Choroid plexus epithelial cell (primary cell): ENCODE measurements at regions not wholly inside any gene's neighbourhood (a gene's known extent, or its start where the extent isn't known, plus 50 kb on each side); places are given as distances from the start of the nearest gene placed in this dataset.
"Not testable (repeated sequence)": the region's sequence is repeated elsewhere in the genome, so short reads cannot be mapped to it uniquely, and the experiment has no call there.

ENCODE experiments used
- DNase-seq: peaks from one replicate; pipeline ENCODE4 v3.0.0-alpha.2; 2010; ENCODE audit warnings: low read depth
- H3K4me3 ChIP-seq: 2 replicates; pipeline ENCODE4 v1.5.1; 2011; ENCODE audit warnings: low read depth, mild to moderate bottlenecking, control low read depth, low read length, moderate library complexity
- TF ChIP-seq, protein P1 (sequence below): conservative IDR thresholded peaks from 2 replicates; pipeline ENCODE4 v1.5.1; 2011; ENCODE audit warnings: low read depth, mild to moderate bottlenecking, control low read depth, inconsistent platforms, low read length, moderate library complexity

DNA sequence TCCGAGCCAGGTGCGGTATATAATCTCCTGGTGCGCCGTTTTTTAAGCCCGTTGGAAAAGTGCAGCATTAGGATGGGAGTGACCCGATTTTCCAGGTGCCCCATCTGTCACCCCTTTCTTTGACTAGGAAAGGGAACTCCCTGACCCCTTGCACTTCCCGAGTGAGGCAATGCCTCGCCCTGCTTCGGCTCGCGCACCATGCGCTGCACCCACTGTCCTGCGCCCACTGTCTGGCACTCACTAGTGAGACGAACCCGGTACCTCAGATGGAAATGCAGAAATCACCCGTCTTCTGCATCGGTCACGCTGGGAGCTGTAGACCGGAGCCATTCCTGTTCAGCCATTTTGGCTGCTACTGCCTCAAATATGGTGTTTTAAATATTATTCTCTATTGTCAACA lies 198.0 kb downstream of the MEIS1 start:
- DNase-seq, H3K4me3 ChIP-seq: not testable (repeated sequence)

DNA sequence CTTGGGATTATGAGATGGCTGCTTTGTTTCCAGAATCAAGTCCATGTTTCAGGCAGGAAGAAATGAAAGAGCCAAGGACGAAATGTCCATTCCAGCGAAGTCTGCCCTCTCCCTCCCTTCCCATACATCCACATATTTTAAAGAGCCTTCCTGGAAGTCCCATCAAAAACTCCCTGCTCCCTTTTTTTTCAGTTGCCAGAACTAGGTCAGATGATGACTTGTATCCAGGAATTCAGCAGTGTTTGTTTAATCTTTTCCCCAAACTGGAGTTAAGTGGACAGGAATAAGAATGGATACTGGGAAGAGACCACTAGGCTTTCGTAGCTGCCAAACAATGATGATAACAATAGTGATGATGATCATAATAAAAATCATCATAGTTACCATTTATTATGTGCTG lies 198.7 kb downstream of the MEIS1 start:
- no peak for DNase-seq
- H3K4me3 ChIP-seq = no peak overlapping the region
- TF ChIP-seq, protein P1, sequence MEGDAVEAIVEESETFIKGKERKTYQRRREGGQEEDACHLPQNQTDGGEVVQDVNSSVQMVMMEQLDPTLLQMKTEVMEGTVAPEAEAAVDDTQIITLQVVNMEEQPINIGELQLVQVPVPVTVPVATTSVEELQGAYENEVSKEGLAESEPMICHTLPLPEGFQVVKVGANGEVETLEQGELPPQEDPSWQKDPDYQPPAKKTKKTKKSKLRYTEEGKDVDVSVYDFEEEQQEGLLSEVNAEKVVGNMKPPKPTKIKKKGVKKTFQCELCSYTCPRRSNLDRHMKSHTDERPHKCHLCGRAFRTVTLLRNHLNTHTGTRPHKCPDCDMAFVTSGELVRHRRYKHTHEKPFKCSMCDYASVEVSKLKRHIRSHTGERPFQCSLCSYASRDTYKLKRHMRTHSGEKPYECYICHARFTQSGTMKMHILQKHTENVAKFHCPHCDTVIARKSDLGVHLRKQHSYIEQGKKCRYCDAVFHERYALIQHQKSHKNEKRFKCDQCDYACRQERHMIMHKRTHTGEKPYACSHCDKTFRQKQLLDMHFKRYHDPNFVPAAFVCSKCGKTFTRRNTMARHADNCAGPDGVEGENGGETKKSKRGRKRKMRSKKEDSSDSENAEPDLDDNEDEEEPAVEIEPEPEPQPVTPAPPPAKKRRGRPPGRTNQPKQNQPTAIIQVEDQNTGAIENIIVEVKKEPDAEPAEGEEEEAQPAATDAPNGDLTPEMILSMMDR = no peak

DNA sequence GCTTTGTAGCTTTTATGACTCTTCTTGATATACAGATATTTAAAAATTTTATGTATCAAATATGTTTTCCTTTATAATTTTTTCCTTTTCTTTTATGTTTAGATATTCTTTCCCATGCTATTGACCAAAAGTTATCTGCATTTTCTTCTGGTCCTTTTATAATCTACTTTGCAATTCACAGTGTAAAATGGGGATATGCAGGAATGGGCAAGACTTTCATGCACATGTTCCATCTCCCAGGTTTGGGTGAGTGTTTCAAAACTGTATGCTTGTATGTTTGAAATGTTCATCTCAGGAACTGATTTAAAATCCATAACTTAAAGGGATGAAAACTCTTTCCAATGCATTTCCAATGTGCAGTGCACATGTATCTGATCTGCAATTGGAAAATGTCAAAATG lies 199.9 kb downstream of the MEIS1 start:
- TF ChIP-seq, protein P1 = no peak
- no peak overlapping the region for H3K4me3 ChIP-seq
- no peak for DNase-seq

DNA sequence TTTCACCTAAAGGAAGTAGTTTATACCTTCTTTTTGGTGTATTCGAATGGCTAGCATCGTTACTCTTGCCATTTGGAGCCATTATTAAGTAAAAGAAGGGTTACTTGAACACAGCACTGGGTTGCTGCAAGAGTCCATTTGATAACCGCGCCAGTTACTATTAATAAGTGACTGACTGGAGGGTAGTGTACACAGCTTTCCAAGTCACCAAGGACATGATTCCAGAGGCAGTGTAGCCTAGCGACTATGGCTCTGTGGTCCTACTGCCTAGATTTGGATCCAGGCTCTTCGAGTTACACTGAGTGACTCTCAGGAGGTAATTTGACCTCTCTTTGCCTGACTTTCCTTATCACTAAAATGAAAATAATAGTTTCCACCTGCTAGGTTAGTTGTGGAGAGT lies 206.8 kb downstream of the MEIS1 start:
- H3K4me3 ChIP-seq = no peak overlapping the region
- TF ChIP-seq, protein P1 = no peak
- no peak for DNase-seq

DNA sequence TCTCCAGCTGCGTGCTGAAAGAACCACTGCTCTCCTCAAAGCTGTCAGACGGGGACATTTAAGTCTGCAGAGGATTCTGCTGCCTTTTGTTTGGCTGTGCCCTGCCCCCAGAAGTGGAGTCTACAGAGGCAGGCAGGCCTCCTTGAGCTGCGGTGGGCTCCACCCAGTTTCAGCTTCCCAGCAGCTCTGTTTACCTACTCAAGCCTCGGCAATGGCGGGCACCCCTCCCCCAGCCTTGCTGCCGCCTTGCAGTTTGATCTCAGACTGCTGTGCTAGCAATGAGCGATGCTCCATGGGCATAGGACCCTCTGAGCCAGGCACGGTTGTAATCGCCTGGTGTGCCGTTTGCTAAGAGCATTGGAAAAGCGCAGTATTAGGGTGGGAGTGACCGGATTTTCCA lies 213.2 kb downstream of the MEIS1 start:
- DNase-seq = not testable (repeated sequence)

DNA sequence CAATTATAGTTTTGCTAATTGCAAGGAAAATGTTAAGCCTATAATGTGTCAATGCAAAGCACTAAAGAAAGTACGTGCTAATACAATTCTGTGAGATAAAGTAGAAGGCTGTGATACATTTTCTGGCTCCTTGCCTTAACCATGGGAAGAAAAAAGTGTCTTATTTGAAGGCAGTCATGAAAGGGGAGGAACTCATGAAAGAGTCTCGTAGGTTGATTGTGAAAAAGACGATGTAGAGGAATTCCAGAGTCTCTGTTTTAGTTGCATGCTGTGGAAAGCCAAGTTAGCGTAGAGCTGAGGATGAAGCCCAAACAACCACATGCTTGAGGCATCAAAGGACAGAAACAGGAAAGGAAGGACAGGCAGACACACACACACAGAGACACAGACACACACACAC lies 214.1 kb downstream of the MEIS1 start:
- TF ChIP-seq, protein P1 = no peak
- peak; percentile 5 for DNase-seq
- no peak overlapping the region for H3K4me3 ChIP-seq

More for the DNA sequence above, 213.2 kb downstream of the MEIS1 start:
- not testable (repeated sequence) for H3K4me3 ChIP-seq

DNA sequence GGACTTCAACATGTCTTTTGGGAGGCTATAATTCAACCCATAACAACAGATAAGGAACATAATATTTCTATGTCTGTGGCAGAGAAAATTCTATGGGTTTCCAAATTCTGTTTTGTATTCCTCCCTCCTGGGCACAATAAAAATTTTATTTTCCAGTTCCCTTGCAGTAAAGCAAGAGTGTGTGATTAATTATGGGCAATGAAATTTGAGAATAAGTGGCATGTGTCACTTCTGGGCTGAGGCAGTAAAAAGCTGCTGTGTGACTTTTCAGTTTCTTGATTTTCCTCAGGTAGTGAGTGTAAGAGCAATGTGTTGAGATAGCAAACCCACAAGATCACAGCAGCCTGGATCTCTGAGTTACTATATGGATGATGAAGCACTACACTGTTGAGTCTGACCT lies 216.4 kb downstream of the MEIS1 start:
- no peak overlapping the region for H3K4me3 ChIP-seq
- TF ChIP-seq, protein P1 = no peak
- no peak for DNase-seq

DNA sequence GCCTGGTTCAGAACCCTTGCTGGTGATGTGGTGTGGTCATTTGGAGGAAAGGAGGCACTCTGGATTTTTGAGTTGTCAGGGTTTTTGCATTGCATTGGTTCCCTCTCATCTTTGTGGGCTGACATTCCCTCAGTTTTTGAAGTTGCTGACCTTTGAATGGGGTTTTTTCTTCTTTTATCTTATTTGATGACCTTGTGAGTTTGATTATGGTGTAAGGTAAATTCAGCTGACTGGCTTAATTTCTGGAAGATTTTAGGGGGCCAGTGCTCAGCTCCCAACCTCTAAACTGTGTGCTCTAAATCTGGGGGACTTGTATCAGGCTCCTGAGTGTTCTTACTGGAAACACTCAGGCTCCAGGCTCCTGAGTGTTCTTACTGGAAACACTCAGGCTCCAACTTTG lies 225.9 kb downstream of the MEIS1 start:
- no peak for DNase-seq
- no peak overlapping the region for H3K4me3 ChIP-seq
- TF ChIP-seq, protein P1 = no peak
